ENCODE measurements at regions not wholly inside any gene's neighbourhood (a gene's known extent, or its start where the extent isn't known, plus 50 kb on each side); places are given as distances from the start of the nearest gene placed in this dataset.

DNA sequence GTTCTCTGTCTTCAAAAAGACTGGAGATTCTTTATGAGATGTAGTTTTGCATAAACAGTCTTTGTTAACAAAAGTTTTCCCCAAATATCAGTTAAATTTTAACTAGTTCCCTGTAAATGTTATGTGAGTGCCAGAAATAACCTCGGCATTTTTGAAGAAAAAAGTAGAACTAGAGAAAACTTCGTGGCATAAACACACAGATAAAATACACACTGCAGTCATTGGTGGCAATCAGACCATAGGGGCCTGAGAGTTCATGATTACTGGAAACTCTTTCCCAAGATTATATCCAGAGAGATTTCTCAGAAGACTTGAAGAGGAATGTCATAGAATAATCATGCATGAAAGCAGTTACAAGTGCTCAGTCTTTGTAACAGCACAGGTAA lies 190.0 kb downstream of the MZT1 start:
- TF ChIP-seq, protein P1, sequence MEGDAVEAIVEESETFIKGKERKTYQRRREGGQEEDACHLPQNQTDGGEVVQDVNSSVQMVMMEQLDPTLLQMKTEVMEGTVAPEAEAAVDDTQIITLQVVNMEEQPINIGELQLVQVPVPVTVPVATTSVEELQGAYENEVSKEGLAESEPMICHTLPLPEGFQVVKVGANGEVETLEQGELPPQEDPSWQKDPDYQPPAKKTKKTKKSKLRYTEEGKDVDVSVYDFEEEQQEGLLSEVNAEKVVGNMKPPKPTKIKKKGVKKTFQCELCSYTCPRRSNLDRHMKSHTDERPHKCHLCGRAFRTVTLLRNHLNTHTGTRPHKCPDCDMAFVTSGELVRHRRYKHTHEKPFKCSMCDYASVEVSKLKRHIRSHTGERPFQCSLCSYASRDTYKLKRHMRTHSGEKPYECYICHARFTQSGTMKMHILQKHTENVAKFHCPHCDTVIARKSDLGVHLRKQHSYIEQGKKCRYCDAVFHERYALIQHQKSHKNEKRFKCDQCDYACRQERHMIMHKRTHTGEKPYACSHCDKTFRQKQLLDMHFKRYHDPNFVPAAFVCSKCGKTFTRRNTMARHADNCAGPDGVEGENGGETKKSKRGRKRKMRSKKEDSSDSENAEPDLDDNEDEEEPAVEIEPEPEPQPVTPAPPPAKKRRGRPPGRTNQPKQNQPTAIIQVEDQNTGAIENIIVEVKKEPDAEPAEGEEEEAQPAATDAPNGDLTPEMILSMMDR (IDR thresholded peaks at IDR 0.05) = no peak
- TF ChIP-seq EZH2 (IDR thresholded peaks at IDR 0.05) (no peak), EZH2phosphoT487 (IDR thresholded peaks at IDR 0.05) (no peak)
